NCI-H2227 treated with DMSO at 0.1 percent for 48 hours (cell line): ENCODE measurements at regions not wholly inside any gene's neighbourhood (a gene's known extent, or its start where the extent isn't known, plus 50 kb on each side); places are given as distances from the start of the nearest gene placed in this dataset.
"Not testable (repeated sequence)": the region's sequence is repeated elsewhere in the genome, so short reads cannot be mapped to it uniquely, and the experiment has no call there.

ENCODE experiments used
- DNase-seq: peaks from one replicate; lab custom pipeline; 2025; lab: John Stamatoyannopoulos, UW

- DNase-seq: not testable (repeated sequence)
These were observed 352.1 kb downstream of the SOX9 start for GRCh38 chr17:72472853-72473390.

- DNase-seq: no peak
These were observed 353.4 kb downstream of the SOX9 start for GRCh38 chr17:72474243-72474642.

- no peak for DNase-seq
These were observed 354.1 kb downstream of the SOX9 start for GRCh38 chr17:72474719-72475477.

- DNase-seq: no peak
These were observed 355.3 kb downstream of the SOX9 start for GRCh38 chr17:72476134-72476533.

- no peak for DNase-seq
These were observed 355.8 kb downstream of the SOX9 start for GRCh38 chr17:72476575-72476986.

GRCh38 chr17:72477491-72477890 is 356.7 kb downstream of the SOX9 start:
- no peak for DNase-seq

GRCh38 chr17:72479113-72479512 is 358.3 kb downstream of the SOX9 start:
- DNase-seq: no peak

- no peak for DNase-seq
These were observed 360.8 kb downstream of the SOX9 start for GRCh38 chr17:72481572-72481971.

- DNase-seq: no peak
These were observed 364.8 kb downstream of the SOX9 start for GRCh38 chr17:72485596-72485995.

GRCh38 chr17:72486806-72487205 is 366.0 kb downstream of the SOX9 start:
- no peak for DNase-seq

GRCh38 chr17:72487731-72488494 is 367.1 kb downstream of the SOX9 start:
- DNase-seq: no peak

GRCh38 chr17:72488555-72489271 is 367.9 kb downstream of the SOX9 start:
- no peak for DNase-seq

GRCh38 chr17:72489272-72489641 is 368.4 kb downstream of the SOX9 start:
- DNase-seq: no peak

- DNase-seq: no peak
These were observed 370.3 kb downstream of the SOX9 start for GRCh38 chr17:72491102-72491501.

GRCh38 chr17:72492494-72492893 is 371.7 kb downstream of the SOX9 start:
- DNase-seq: no peak

GRCh38 chr17:72492941-72493340 is 372.1 kb downstream of the SOX9 start:
- no peak for DNase-seq

- no peak for DNase-seq
These were observed 373.7 kb downstream of the SOX9 start for GRCh38 chr17:72494566-72494965.

- no peak for DNase-seq
These were observed 375.6 kb downstream of the SOX9 start for GRCh38 chr17:72496461-72496860.

GRCh38 chr17:72497915-72498314 is 377.1 kb downstream of the SOX9 start:
- no peak for DNase-seq

GRCh38 chr17:72498364-72499210 is 377.8 kb downstream of the SOX9 start:
- DNase-seq: no peak
